ENCODE measurements at regions not wholly inside any gene's neighbourhood (a gene's known extent, or its start where the extent isn't known, plus 50 kb on each side); places are given as distances from the start of the nearest gene placed in this dataset.

DNA sequence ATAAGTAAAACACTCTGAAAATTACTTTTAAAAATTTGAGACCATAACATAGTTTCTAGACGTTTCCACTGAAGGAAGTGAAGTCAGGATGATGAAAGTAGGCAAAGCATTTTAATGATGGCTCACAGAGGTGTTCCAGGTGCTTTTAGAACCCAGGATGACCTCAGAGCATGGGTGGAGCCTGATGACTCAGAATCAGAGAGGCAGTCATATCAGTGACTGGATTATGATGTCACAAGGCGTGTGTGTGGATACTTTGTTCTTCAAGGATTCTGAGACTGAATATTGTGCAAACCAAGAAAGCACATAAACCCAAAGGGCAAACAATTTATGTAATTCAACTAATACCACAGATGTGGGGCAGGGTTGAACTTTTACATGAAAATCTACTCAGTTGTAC lies 200.2 kb upstream of the FOXN2 start:
- TF ChIP-seq, protein P1, sequence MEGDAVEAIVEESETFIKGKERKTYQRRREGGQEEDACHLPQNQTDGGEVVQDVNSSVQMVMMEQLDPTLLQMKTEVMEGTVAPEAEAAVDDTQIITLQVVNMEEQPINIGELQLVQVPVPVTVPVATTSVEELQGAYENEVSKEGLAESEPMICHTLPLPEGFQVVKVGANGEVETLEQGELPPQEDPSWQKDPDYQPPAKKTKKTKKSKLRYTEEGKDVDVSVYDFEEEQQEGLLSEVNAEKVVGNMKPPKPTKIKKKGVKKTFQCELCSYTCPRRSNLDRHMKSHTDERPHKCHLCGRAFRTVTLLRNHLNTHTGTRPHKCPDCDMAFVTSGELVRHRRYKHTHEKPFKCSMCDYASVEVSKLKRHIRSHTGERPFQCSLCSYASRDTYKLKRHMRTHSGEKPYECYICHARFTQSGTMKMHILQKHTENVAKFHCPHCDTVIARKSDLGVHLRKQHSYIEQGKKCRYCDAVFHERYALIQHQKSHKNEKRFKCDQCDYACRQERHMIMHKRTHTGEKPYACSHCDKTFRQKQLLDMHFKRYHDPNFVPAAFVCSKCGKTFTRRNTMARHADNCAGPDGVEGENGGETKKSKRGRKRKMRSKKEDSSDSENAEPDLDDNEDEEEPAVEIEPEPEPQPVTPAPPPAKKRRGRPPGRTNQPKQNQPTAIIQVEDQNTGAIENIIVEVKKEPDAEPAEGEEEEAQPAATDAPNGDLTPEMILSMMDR (IDR thresholded peaks at IDR 0.05; ENCODE audit: insufficient read depth, low read length, poor library complexity, severe bottlenecking), result no peak
- no peaks in the 10 kb centered on the region for H3K27me3 ChIP-seq (ENCODE audit: control insufficient read depth, insufficient read depth, low read length)
- peak; percentile 19 for DNase-seq (ENCODE audit: low read depth)

DNA sequence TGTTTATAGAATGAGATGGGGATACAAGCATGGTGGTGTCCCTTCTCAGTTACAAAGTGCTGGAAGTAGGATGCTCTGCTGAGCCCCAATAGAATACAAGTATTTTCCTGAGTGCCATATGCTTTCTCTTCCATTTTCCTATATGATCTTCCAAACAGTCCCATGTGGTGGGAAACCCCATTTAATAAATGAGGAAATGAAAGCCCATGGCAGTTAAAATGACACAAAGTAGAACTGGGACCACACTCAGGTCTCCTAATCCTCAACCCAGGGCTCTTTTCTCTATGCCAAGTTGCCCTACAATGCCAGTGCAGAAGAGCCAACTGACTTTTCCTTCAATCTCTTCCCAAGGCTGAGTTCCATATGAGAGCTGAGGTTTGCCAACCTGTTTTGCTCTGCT lies 198.0 kb upstream of the FOXN2 start:
- TF ChIP-seq, protein P1 (IDR thresholded peaks at IDR 0.05; ENCODE audit: insufficient read depth, low read length, poor library complexity, severe bottlenecking), result no peak
- no peak overlapping the region for H3K4me3 ChIP-seq (ENCODE audit: low read depth, low read length)
- H3K36me3 ChIP-seq (ENCODE audit: control insufficient read depth, insufficient read depth, low read length), result no peaks in the 10 kb centered on the region
- no peak for DNase-seq (ENCODE audit: low read depth)
- no peaks in the 10 kb centered on the region for H3K27me3 ChIP-seq (ENCODE audit: control insufficient read depth, insufficient read depth, low read length)

More for the DNA sequence above, 200.2 kb upstream of the FOXN2 start:
- Histone ChIP-seq H3K36me3 (ENCODE audit: control insufficient read depth, insufficient read depth, low read length) (no peaks in the 10 kb centered on the region), H3K4me3 (ENCODE audit: low read depth, low read length) (no peak overlapping the region)

DNA sequence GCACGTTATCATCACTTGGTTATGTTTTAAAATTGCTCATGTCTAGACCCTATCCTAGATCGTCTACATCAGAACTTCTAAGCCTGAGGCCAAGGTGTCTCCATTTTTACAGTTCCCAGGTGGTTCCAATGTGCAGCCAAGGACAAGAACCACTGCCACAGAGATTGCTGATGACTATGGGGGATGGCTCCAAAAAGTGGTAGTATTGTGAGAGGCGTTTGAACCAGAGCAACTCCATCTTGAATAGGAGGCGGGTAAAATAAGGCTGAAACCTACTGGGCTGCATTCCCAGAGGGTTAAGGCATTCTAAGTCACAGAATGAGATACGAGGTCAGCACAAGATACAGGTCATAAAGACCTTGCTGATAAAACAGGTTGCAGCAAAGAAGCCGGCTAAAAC lies 195.6 kb upstream of the FOXN2 start:
- TF ChIP-seq, protein P1 (IDR thresholded peaks at IDR 0.05; ENCODE audit: insufficient read depth, low read length, poor library complexity, severe bottlenecking), result no peak
- no peak overlapping the region for H3K4me3 ChIP-seq (ENCODE audit: low read depth, low read length)
- no peak for DNase-seq (ENCODE audit: low read depth)
- no peaks in the 10 kb centered on the region for H3K27me3 ChIP-seq (ENCODE audit: control insufficient read depth, insufficient read depth, low read length)
- H3K36me3 ChIP-seq (ENCODE audit: control insufficient read depth, insufficient read depth, low read length), result no peaks in the 10 kb centered on the region

DNA sequence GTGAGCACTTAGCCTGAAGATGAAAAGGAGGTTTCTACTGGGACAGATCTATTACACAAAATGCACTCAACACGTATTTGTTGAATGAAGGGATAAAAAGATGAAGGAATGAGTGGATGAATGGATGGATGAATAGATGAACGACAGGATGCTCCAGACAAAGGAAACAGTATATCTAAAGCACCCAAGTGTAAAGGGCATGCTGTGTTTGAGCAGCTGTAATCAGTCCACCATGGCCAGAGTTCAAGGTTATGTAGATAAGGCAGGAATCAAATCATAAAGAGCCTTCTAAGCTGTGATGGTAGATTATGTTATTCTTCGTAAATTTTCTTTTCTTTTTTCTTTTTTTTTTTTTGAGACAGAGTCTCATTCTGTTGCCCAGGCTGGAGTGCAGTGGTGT lies 194.4 kb upstream of the FOXN2 start:
- Histone ChIP-seq H3K36me3 (ENCODE audit: control insufficient read depth, insufficient read depth, low read length) (no peaks in the 10 kb centered on the region), H3K4me3 (ENCODE audit: low read depth, low read length) (no peak overlapping the region), H3K27me3 (ENCODE audit: control insufficient read depth, insufficient read depth, low read length) (no peaks in the 10 kb centered on the region)
- TF ChIP-seq, protein P1 (IDR thresholded peaks at IDR 0.05; ENCODE audit: insufficient read depth, low read length, poor library complexity, severe bottlenecking), result no peak
- no peak for DNase-seq (ENCODE audit: low read depth)

DNA sequence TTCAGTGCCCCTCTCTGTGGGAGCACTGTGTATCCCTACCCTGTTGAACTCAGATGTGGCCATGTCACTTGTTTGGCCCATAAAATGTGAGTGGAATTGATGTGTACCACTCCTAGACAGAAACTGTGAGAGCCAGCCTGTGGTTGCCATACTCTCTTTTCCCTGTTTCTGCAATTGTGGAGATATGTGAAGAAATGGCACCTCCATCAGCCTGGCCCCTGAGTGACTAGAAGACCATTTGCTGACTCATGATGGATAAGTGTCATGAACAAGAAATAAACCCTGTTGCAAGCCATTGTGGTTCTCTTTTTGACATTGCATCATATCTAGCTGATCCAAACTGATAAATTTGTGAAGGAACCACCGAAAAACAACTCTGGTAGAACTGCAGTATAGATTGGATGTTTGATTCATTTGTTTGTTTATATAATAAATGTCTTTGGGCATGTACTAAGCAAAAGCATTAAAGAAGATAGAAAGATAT lies 193.7 kb upstream of the FOXN2 start:
- no peak for DNase-seq (ENCODE audit: low read depth)
- Histone ChIP-seq H3K36me3 (ENCODE audit: control insufficient read depth, insufficient read depth, low read length) (no peaks in the 10 kb centered on the region), H3K27me3 (ENCODE audit: control insufficient read depth, insufficient read depth, low read length) (no peaks in the 10 kb centered on the region), H3K4me3 (ENCODE audit: low read depth, low read length) (no peak overlapping the region)
- TF ChIP-seq, protein P1 (IDR thresholded peaks at IDR 0.05; ENCODE audit: insufficient read depth, low read length, poor library complexity, severe bottlenecking), result no peak

DNA sequence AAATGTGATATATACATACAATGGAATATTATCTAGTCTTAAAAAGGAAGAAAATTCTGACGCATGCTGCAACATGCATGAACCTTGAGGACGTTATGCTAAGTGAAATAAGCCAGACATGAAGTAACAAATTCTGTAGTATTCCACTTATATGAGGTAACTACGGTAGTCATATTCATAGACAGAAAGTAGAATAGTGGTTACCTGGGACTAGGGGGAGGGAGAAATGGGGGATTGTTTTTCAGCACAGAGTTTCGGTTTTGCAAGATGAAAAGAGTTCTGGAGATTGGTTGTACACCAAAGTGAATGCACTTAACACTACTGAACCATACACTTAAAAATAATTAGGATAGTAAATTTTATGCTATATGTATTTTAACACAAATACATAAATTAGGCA lies 192.3 kb upstream of the FOXN2 start:
- no peak overlapping the region for H3K4me3 ChIP-seq (ENCODE audit: low read depth, low read length)
- TF ChIP-seq, protein P1 (IDR thresholded peaks at IDR 0.05; ENCODE audit: insufficient read depth, low read length, poor library complexity, severe bottlenecking), result no peak
- no peaks in the 10 kb centered on the region for H3K36me3 ChIP-seq (ENCODE audit: control insufficient read depth, insufficient read depth, low read length)
- no peaks in the 10 kb centered on the region for H3K27me3 ChIP-seq (ENCODE audit: control insufficient read depth, insufficient read depth, low read length)
- no peak for DNase-seq (ENCODE audit: low read depth)

Measured in kidney epithelial cell (primary cell).